Sigmoid colon (tissue), 6 donors: ENCODE measurements at regions not wholly inside any gene's neighbourhood (a gene's known extent, or its start where the extent isn't known, plus 50 kb on each side); places are given as distances from the start of the nearest gene placed in this dataset.
"Not testable (repeated sequence)": the region's sequence is repeated elsewhere in the genome, so short reads cannot be mapped to it uniquely, and the experiment has no call there.

ENCODE experiments used
- DNase-seq: peaks from one replicate; pipeline ENCODE4 v3.0.0-alpha.2; 2019
- H3K27ac ChIP-seq, 4 donors: fragments of 200-600 bp; sonication (generic); one replicate each; pipeline ENCODE4 v1.5.1; 2016 to 2019; ENCODE audit warnings: mild to moderate bottlenecking in 1 of 4
- H3K27me3 ChIP-seq, 3 donors: fragments of 200-600 bp; sonication (generic); one replicate each; pipeline ENCODE4 v1.5.1; 2019; ENCODE audit warnings: mild to moderate bottlenecking in 1 of 3
- H3K36me3 ChIP-seq, 4 donors: fragments of 200-600 bp; sonication (generic); one replicate each; pipeline ENCODE4 v1.5.1; 2016 to 2019
- H3K4me1 ChIP-seq, 4 donors: fragments of 200-600 bp; sonication (generic); one replicate each; pipeline ENCODE4 v1.5.1; 2017 to 2019
- H3K4me3 ChIP-seq, 4 donors: fragments of 200-600 bp; sonication (generic); one replicate each; pipeline ENCODE4 v1.5.1; 2017 to 2019; ENCODE audit warnings: mild to moderate bottlenecking in 2 of 4, moderate library complexity in 1 of 4
- H3K9me3 ChIP-seq, 4 donors: fragments of 200-600 bp in 3 of 4; sonication (generic) in 3 of 4; one replicate each; pipeline versions ENCODE4 v1.5.1 to v1.6.1; 2013 to 2019
- CTCF ChIP-seq, 4 experiments: fragments of 450-650 bp in 3 of 4; fragments of 200-600 bp in 1 of 4; IDR thresholded peaks; one replicate each; pipeline ENCODE4 v1.5.1; 2016 to 2019; ENCODE audit warnings: antibody characterized with exemption in 4 of 4, mild to moderate bottlenecking in 3 of 4, moderate library complexity in 2 of 4
- EP300 ChIP-seq, 4 donors: sonication (generic); formaldehyde crosslinking; IDR thresholded peaks; one replicate each; pipeline ENCODE4 v1.6.1; 2017; ENCODE audit warnings: antibody characterized with exemption in 4 of 4
- POLR2A ChIP-seq, 2 donors: fragments of 450-650 bp; IDR thresholded peaks; one replicate each; pipeline ENCODE4 v1.6.1; 2016; ENCODE audit warnings: antibody characterized with exemption in 2 of 2, mild to moderate bottlenecking in 2 of 2, moderate library complexity in 2 of 2
- POLR2AphosphoS5 ChIP-seq, 4 donors: sonication (generic); formaldehyde crosslinking; IDR thresholded peaks; one replicate each; pipeline ENCODE4 v1.6.1; 2017; ENCODE audit warnings: antibody characterized with exemption in 4 of 4
- WGBS, 2 donors: extraction: QIAGEN DNeasy Blood & Tissue Kit; methylation state at CpG; one replicate each; pipeline ENCODE4 v1.1.7; 2013; 5-methylcytosine and 5-hydroxymethylcytosine counted together
- intact Hi-C: fragments of 100-400 bp; cut with DNase I; formaldehyde crosslinking; loops from one replicate; pipeline ENCODE4 v1.15.1; 2023
- donor health status: healthy with polysubstance abuse.
- donor health status: healthy.

DNA sequence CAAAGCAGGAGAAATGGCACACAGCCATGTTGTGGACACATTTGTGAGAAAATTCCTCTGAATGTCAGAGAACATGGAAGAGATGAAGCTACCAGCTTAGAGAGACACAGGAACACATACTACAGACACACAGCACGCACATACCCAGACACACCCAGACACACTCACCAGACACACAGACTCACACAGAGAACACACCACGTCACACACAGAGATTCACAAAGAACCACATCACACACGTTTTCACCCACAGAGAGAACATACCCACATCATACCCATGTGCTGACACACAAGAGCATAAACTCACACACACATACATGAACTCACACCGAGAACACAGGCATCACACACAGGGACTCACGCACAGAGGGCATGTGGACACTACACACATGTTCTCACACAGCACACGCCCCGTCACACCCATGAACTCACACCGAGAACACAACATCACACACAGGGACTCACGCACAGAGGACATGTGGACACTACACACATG, 124.9 kb downstream of the METRNL start:
- no peaks in the 10 kb centered on the region for H3K36me3 ChIP-seq
- 82 to 87% methylated on average over 8 of the region's 9 CpGs for WGBS, 2 donors
- intact Hi-C loops = no loop called here
- no peak for TF ChIP-seq CTCF (IDR thresholded peaks at IDR 0.05)
- no peak for TF ChIP-seq POLR2AphosphoS5 (IDR thresholded peaks at IDR 0.05)
- TF ChIP-seq POLR2A (IDR thresholded peaks at IDR 0.05) = no peak
- TF ChIP-seq EP300 (IDR thresholded peaks at IDR 0.05) = no peak
- H3K4me1 ChIP-seq = peaks cover 0 to 8% (median 0%) of the 10 kb centered on the region in 4 donors
- H3K4me3 ChIP-seq = no peak overlapping the region
- H3K27me3 ChIP-seq = no peaks in the 10 kb centered on the region
- no peaks in the 10 kb centered on the region for H3K9me3 ChIP-seq
- no peak for DNase-seq
- H3K27ac ChIP-seq = peak overlapping the region; percentile 62 to 74 (median 68)

GRCh38 chr17:83204736-83205386, 125.5 kb downstream of the METRNL start:
- intact Hi-C loops, H3K4me1 ChIP-seq, H3K27me3 ChIP-seq, H3K36me3 ChIP-seq, H3K9me3 ChIP-seq, DNase-seq, H3K4me3 ChIP-seq: not testable (repeated sequence)
- H3K27ac ChIP-seq = peak overlapping the region in 1 of 4 donors; percentile 27
- 87 to 94% methylated on average over 26 to 30 of the region's 33 CpGs for WGBS, 2 donors

- peak; percentile 30 to 74 (median 60) for TF ChIP-seq CTCF (IDR thresholded peaks at IDR 0.05)
- 42 to 55% methylated on average over 32 to 38 of the region's 50 CpGs for WGBS, 2 donors
- H3K36me3 ChIP-seq, H3K4me3 ChIP-seq, H3K9me3 ChIP-seq, H3K27me3 ChIP-seq, intact Hi-C loops, H3K4me1 ChIP-seq: not testable (repeated sequence)
- H3K27ac ChIP-seq = peak overlapping the region in 1 of 4 donors; percentile 27
- DNase-seq = peak; percentile 76
Observed at GRCh38 chr17:83205387-83206035, 126.1 kb downstream of the METRNL start.

DNA sequence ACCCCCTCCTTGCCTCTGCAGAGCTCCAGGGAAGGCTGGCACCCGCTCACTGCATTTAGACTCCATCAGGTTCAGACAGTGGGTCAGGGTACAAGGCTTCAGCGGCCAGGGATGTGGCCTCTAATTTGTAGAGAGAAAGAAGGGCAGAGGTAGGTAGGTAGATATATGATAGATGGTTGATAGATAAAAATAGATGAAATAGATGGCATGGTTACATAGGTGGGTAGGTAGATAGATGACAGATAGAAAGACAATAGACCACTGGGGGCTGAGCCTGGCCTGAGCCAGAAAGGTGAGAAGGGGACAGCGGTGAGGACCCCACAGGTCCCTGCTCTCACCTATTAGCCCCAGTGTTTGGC, 126.6 kb downstream of the METRNL start:
- peak in 1 of 4 experiments; percentile 8 for TF ChIP-seq CTCF (IDR thresholded peaks at IDR 0.05)
- H3K4me1 ChIP-seq, H3K27me3 ChIP-seq, DNase-seq, intact Hi-C loops, H3K4me3 ChIP-seq, H3K36me3 ChIP-seq, H3K9me3 ChIP-seq, H3K27ac ChIP-seq: not testable (repeated sequence)
- WGBS, 2 donors = 92 to 93% methylated on average over 2 of the region's 3 CpGs

DNA sequence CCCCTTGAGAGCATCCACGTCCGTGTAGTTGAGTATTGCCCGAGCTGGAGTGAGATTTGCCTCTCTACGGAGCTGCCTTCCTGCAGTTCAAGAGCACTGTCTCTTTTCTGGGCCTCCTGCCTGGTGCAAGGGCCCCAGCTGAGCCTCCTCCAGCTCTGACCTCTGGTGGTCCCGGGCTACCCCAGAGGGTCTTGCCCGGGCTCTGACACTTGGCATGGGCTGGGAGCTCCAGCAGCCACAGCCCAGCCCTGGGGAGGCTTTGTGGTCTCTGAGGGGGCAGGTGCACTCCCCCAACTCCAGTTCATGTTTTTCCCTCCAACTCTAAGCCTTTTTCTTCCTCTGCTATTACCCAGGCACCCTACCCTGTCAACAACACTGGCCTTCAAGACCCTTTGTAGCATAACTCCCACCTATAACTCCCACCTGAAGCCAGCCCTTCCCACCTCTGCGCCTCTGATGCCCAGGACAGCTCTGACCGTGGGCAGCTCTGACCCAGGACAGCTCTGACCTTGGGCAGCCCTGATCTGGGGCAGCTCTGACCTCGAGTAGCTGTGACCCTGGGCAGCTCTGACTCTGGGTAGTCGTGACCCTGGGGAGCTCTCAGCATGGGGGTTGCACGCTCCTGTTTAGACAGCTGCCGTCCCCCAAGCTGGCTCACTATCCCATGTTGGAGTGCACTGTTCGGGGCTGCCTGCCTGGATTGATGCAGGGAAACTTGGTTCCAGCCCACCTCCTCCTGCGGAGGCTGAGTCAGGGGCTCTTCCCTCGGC, 127.6 kb downstream of the METRNL start:
- 73 to 80% methylated on average over 9 of the region's 15 CpGs for WGBS, 2 donors
- H3K4me1 ChIP-seq, H3K36me3 ChIP-seq, H3K27me3 ChIP-seq, H3K9me3 ChIP-seq, intact Hi-C loops, H3K4me3 ChIP-seq, H3K27ac ChIP-seq: not testable (repeated sequence)
- DNase-seq = peak; percentile 60

DNA sequence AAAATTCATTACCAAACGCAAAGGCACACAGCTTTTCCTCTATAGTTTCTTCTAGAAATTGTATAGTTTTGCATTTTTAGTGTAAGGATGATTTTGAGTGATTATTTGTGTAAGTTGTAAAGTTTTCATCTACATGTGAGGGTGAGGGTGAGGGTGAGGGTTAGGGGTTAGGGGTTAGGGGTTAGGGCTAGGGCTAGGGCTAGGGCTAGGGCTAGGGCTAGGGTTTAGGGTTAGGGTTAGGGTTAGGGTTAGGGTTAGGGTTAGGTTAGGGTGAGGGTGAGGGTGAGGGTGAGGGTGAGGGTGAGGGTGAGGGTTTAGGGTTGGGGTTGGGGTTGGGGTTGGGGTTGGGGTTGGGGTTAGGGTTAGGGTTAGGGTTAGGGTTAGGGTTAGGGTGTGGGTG, 167.6 kb downstream of the METRNL start:
- H3K4me1 ChIP-seq, H3K4me3 ChIP-seq, H3K27me3 ChIP-seq, intact Hi-C loops, H3K36me3 ChIP-seq, H3K9me3 ChIP-seq, H3K27ac ChIP-seq: not testable (repeated sequence)
- no CpG with 5 or more reads among the region's 1 CpG for WGBS, 2 donors
- DNase-seq = peak; percentile 78
